ENCODE measurements at regions not wholly inside any gene's neighbourhood (a gene's known extent, or its start where the extent isn't known, plus 50 kb on each side); places are given as distances from the start of the nearest gene placed in this dataset.

- TF ChIP-seq ZNF462 (CRISPR knock-in tag; IDR thresholded peaks at IDR 0.05) (no peak), POLR2AphosphoS5 (IDR thresholded peaks at IDR 0.05; ENCODE audit: low read depth) (no peak), NANOG (IDR thresholded peaks at IDR 0.05; ENCODE audit: borderline replicate concordance) (no peak), CREB1 (CRISPR knock-in tag; IDR thresholded peaks at IDR 0.05; ENCODE audit: low read depth) (no peak)
Observed at GRCh38 chr5:118185018-118185417, 803.3 kb downstream of the DTWD2 start (continued).

GRCh38 chr5:118176146-118176545 is 812.2 kb downstream of the DTWD2 start:
- Mint-ChIP-seq H3K4me1 (peaks cover 14% of the 10 kb centered on the region; the same call in 2 of the 3 replicates), H3K4me3 (no peak overlapping the region), H3K36me3 (ENCODE audit: low read depth) (no peaks in the 10 kb centered on the region), H3K9me3 (peaks cover 3% of the 10 kb centered on the region; the same call in 1 of the 3 replicates), H3K27ac (no peak overlapping the region), H3K27me3 (ENCODE audit: insufficient read depth, low read depth, poor library complexity) (no peaks in the 10 kb centered on the region)
- Histone ChIP-seq H2AFZ (no peak overlapping the region), H3K4me3 (no peak overlapping the region), H3K79me2 (replicated peaks; ENCODE audit: insufficient read depth) (no peaks in the 10 kb centered on the region), H3K9me2 (ENCODE audit: insufficient read depth) (no peaks in the 10 kb centered on the region), H4K20me1 (replicated peaks; ENCODE audit: insufficient read depth) (no peaks in the 10 kb centered on the region), H3K4me2 (no peak overlapping the region), H3K4me1 (ENCODE audit: insufficient read depth) (no peaks in the 10 kb centered on the region), H3F3A (replicated peaks; ENCODE audit: low read depth) (no peaks in the 10 kb centered on the region), H3K27me3 (ENCODE audit: insufficient read depth) (no peaks in the 10 kb centered on the region), H3K36me3 (ENCODE audit: insufficient read depth) (no peaks in the 10 kb centered on the region), H3K27ac (ENCODE audit: low read depth) (no peak overlapping the region)
- ATAC-seq, result no peak
- no peak for DNase-seq (ENCODE audit: low spot score)
- no peak for TF ChIP-seq POLR2AphosphoS5 (IDR thresholded peaks at IDR 0.05; ENCODE audit: low read depth)
- no peak for TF ChIP-seq ETS1 (IDR thresholded peaks at IDR 0.05)
- no peak for TF ChIP-seq CREB1 (CRISPR knock-in tag; IDR thresholded peaks at IDR 0.05; ENCODE audit: low read depth)
- TF ChIP-seq REST (IDR thresholded peaks at IDR 0.05; ENCODE audit: unreplicated experiment), result no peak

Data from GM23338 (cell line).